GM18951 (cell line): ENCODE measurements at regions not wholly inside any gene's neighbourhood (a gene's known extent, or its start where the extent isn't known, plus 50 kb on each side); places are given as distances from the start of the nearest gene placed in this dataset.
"Not testable (repeated sequence)": the region's sequence is repeated elsewhere in the genome, so short reads cannot be mapped to it uniquely, and the experiment has no call there.

Source experiments
- POLR2A ChIP-seq: IDR thresholded peaks from 4 replicates; pipeline ENCODE4 v1.6.1; 2011; ENCODE audit warnings: mild to moderate bottlenecking; ENCODE audit not compliant: insufficient read length, insufficient read depth; ENCODE audit errors: extremely low read depth
- in situ Hi-C: fragments of 300-500 bp; cut with MboI; formaldehyde crosslinking; loops from one replicate; pipeline ENCODE4 v1.12.0; 2022; ENCODE audit warnings: low sequenced_read_pairs, mixed read lengths, inconsistent platforms; ENCODE audit not compliant: unreplicated experiment

GRCh38 chr10:38969553-38969952 is 875.4 kb downstream of the ZNF37A start:
- in situ Hi-C loops: not testable (repeated sequence)

- in situ Hi-C loops: loop anchor here (10.0 kb wide), 1 partner anchor 705 kb away; no protein-coding TSS in a partner anchor
- TF ChIP-seq POLR2A: no peak
These were observed 885.4 kb downstream of the ZNF37A start for GRCh38 chr10:38979535-38979934.
